ENCODE measurements at regions not wholly inside any gene's neighbourhood (a gene's known extent, or its start where the extent isn't known, plus 50 kb on each side); places are given as distances from the start of the nearest gene placed in this dataset.

- TF ChIP-seq EP300 (IDR thresholded peaks at IDR 0.05) (no peak), CTCF (IDR thresholded peaks at IDR 0.05) (no peak), POLR2AphosphoS5 (IDR thresholded peaks at IDR 0.05) (no peak), POLR2A (IDR thresholded peaks at IDR 0.05) (no peak)
Observed at GRCh38 chr13:90455067-90455466, 892.4 kb upstream of the MIR17HG start.

All from sigmoid colon (tissue), 4 donors.